GM12874 (cell line): ENCODE measurements at regions not wholly inside any gene's neighbourhood (a gene's known extent, or its start where the extent isn't known, plus 50 kb on each side); places are given as distances from the start of the nearest gene placed in this dataset.

Source experiments
- TF ChIP-seq, protein P1 (sequence below): IDR thresholded peaks from 2 replicates; pipeline ENCODE4 v1.5.1; 2011; ENCODE audit warnings: low read depth, mild to moderate bottlenecking, control low read depth, low read length, moderate library complexity; ENCODE audit not compliant: insufficient read depth

DNA sequence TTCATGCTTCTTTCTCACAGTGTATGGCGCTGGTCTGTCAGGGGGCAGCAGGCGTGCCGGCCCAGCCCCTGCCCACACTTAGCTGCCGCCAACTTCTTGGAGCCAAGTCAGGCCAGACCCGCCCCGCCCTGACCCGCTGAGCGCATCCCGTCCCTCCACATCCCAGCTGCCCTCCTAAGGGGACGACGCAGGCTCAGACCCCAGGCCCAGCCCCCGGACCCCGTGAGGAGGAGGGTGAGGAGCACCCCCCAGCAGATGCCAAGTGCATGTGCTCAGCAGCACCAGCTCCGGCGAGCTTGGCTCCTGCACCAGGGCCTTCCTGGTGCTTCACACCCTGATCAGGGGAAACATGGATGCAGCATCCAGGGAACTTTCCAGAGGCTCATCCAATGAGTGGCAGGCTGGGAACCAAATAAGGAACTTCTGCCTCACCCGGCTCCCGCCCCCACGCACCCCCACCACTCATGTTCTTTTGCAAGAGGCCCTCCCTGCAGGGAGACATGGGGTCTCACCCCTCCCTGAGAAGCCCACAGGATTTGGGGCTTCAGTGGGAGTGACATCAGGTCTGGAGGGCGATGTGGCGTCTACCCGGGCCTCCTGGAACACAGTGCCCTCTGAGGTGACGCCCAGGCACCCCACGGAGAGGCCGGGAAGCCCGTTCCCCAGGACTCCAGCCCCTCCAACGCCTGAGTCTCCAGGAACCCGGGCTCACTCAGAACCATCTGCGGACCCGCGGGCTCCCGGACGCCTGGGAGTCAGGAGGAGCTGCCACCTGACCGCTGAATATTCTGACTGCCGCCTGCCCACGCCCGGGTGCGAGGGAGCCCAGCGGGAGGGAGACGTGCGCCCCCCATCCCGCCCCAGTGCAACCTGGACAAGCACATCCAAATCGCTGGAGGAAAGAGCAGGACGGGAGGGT, 70.0 kb upstream of the GALNT9 start:
- TF ChIP-seq, protein P1, sequence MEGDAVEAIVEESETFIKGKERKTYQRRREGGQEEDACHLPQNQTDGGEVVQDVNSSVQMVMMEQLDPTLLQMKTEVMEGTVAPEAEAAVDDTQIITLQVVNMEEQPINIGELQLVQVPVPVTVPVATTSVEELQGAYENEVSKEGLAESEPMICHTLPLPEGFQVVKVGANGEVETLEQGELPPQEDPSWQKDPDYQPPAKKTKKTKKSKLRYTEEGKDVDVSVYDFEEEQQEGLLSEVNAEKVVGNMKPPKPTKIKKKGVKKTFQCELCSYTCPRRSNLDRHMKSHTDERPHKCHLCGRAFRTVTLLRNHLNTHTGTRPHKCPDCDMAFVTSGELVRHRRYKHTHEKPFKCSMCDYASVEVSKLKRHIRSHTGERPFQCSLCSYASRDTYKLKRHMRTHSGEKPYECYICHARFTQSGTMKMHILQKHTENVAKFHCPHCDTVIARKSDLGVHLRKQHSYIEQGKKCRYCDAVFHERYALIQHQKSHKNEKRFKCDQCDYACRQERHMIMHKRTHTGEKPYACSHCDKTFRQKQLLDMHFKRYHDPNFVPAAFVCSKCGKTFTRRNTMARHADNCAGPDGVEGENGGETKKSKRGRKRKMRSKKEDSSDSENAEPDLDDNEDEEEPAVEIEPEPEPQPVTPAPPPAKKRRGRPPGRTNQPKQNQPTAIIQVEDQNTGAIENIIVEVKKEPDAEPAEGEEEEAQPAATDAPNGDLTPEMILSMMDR = no peak

DNA sequence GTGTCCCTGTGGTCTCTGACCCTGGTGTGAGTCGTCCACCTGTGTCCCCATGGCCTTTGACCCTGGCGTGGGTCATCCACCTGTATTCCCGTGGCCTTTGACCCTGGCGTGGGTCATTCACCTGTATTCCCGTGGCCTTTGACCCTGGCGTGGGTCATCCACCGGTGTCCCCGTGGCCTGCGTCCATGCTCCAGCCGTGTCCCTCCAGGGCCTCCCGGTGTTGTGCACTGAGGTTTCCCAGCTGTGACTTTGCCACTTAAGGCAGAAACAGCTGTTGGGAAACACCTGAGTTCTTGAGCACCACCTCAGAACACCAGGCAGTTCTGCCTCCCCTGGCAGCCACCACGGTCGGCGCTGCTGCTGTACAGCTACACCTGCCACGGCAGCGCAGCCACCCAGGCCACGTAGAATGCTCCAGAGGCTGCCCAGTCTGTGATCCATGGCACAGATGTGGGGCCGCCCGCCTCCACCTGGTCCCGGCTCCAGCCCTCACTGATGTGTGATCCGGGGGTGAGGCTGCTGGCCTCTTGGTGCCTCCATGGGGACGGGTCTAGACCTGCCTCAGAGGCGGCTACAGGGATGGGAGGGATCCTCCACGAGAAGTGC, 69.1 kb upstream of the GALNT9 start:
- TF ChIP-seq, protein P1 = no peak

DNA sequence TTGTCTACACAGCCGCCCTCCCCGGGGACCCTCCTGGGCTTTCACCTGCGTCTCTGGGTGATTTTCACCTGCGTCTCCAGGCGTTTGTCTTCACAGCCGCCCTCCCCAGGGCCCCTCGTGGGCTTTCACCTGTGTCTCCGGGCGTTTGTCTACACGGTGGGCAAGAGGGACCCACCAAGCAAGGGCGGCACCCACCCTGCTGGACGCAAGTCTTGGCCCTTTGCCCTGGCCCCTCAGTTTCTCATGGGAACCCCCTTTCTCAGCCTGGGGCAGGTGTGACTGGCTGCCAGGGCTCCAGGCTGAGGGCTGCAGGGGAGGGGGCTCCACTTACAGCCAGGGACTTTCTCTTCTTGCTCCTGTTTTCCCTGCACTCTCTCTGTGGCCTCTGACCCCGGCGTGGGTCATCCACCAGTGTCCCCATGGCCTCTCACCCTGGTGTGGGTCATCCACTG, 68.6 kb upstream of the GALNT9 start:
- TF ChIP-seq, protein P1 = no peak

DNA sequence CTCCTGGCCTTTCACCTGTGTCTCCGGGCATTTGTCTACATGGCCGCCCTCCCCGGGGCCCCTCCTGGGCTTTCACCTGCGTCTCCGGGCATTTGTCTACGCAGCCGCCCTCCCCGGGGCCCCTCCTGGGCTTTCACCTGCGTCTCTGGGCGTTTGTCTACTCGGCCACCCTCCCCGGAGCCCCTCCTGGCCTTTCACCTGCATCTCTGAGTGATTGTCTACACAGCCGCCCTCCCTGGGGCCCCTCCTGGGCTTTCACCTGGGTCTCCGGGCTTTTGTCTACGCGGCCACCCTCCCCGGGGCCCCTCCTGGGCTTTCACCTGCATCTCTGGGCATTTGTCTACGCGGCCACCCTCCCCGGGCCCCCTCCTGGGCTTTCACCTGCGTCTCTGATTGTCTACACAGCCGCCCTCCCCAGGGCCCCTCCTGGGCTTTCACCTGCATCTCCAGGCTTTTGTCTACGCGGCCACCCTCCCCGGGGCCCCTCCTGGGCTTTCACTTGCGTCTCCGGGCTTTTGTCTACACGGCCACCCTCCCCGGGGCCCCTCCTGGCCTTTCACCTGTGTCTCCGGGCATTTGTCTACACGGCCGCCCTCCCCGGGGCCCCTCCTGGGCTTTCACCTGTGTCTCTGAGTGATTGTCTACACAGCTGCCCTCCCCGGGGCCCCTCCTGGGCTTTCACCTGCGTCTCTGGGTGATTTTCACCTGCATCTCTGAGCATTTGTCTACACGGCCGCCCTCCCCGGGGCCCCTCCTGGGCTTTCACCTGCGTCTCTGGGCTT, 68.0 kb upstream of the GALNT9 start:
- TF ChIP-seq, protein P1 = no peak

DNA sequence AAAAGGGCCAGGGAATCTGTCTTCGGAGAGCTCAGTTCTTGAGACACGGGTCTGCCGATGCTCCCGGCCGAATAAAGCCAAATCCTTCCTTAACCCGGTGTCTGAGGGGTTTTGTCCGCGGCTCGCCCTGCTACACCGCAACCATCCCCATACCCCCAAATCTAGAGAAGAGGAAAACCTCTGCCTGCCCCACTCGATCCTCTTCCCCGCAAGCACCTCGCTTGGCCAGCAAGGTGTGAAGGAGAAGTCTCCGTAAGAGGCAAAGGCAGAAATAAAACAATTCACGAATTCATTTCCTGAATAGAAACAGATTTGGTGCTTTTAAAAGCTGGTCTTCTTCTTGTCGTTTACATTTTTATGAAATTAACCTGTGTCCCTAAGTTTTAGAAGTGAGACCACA, 67.3 kb upstream of the GALNT9 start:
- TF ChIP-seq, protein P1 = no peak

DNA sequence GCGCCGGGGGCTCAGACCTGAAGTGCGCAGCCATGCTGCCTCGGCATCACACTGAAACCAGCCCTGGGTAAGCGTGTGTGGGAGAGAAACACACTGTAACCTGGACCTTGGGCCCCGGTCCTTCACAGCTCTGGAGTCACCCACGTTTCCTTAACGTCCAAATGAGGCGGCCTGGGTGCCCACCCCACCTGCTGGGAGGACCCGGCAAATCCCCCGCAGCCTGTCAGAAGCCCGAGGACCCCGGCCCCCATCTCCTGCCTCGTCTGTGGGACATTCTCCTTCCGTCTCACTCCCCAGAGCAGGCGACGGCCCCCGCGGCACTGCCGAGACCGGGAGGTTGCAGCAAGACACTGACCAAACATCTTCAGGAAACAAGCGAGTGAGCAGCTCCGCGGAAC, 66.5 kb upstream of the GALNT9 start:
- TF ChIP-seq, protein P1 = no peak
